ENCODE measurements at regions not wholly inside any gene's neighbourhood (a gene's known extent, or its start where the extent isn't known, plus 50 kb on each side); places are given as distances from the start of the nearest gene placed in this dataset.

- TF ChIP-seq POLR2A (IDR thresholded peaks at IDR 0.05) (no peak), CTCF (IDR thresholded peaks at IDR 0.05 in 8 of 11, conservative IDR thresholded peaks at IDR 0.05 in 3 of 11) (no peak), POLR2AphosphoS5 (IDR thresholded peaks at IDR 0.05) (no peak)
Measured at GRCh38 chr21:16347223-16347622, 617.4 kb downstream of the USP25 start.

Data from spleen (tissue), 7 donors.